Right renal pelvis (tissue), 4 donors: ENCODE measurements at regions not wholly inside any gene's neighbourhood (a gene's known extent, or its start where the extent isn't known, plus 50 kb on each side); places are given as distances from the start of the nearest gene placed in this dataset.

Experiments
- DNase-seq, 4 donors: peaks; one replicate each; pipeline ENCODE4 v3.0.0-alpha.2; 2013; ENCODE audit warnings: low read depth in 4 of 4, low spot score in 3 of 4, missing footprints in 1 of 4

GRCh38 chr3:66672830-66673229, 172.0 kb upstream of the LRIG1 start:
- DNase-seq, result no peak

GRCh38 chr3:66673293-66673692, 172.5 kb upstream of the LRIG1 start:
- no peak for DNase-seq

DNA sequence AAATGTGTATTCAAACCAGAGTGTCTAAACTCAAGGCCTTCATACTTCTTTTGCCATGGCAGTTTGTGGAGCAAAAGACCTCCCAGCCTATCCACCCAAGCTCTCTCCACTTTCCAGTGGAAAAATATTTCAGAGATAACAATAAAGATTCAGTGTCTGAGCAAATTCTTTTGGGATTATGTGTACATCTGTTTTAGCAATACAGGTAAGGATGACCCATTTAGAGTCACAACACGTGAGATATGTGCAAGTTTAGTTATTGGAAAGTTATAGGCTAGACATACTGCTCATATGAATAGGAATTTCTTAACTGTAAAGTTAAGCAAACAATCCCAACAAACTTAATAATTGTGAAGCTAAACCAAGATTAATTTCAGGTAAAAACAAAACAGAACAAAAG, 174.5 kb upstream of the LRIG1 start:
- DNase-seq, result no peak

- DNase-seq, result no peak
These were observed 191.4 kb upstream of the LRIG1 start for GRCh38 chr3:66692042-66692765.

DNA sequence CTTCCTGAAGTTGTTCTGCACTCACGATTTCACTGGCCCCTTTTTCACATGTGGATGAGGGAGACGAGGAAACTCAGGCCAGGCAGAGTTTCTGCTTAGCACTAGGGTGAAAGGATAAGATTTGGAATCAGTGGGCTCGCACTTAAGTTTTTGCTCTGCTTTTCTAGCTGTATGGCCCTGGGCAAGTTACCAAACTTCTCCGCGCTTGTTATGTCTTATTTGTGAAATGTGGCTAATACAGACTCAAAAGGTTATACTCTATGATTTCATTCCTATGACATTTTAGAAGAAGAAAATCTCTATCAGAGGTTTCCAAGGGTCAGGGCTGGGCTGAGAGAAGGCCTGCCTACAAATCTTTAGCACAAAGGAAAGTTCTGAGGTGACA, 191.9 kb upstream of the LRIG1 start:
- no peak for DNase-seq

GRCh38 chr3:66693461-66694031, 192.7 kb upstream of the LRIG1 start:
- peak in 1 of 4 donors; percentile 13 for DNase-seq

DNA sequence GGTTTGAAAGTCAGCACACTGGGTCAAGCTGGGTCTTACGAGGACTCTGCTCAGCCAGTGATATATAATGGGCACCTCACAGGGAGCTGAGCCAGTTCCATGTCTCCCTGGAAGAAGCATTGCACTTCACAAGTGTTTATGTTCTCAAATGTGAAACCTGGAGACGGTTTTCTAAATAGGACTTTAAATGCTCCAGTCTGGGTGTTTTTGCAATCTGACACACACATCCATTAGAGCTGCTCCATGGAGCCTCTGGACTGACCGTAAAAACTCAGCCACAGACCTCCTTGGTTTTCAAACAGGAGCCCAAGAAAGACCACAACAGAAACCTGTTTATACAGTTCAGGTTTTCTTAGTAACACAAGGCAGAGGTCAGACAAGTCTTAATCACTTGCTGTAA, 201.3 kb upstream of the LRIG1 start:
- DNase-seq, result no peak

DNA sequence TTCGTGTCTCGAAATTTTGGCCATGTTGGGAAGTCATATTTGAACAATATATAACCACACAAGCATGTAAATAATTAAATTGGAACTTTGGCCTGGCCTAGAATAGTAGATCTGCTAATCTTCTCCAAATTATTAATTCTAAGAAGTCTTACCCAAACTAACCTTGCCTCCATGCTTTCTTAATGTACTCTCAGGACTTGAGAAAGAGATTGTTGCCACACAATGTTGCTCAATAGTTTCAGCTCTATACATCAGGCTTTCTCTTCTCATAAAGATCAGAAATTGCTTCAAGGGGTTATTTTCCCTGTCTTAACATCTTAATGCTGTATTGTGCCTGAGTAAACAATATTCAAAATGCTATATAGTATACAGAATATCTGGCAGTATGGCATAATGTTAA, 202.7 kb upstream of the LRIG1 start:
- no peak for DNase-seq

GRCh38 chr3:66705076-66705475, 204.3 kb upstream of the LRIG1 start:
- DNase-seq, result no peak

DNA sequence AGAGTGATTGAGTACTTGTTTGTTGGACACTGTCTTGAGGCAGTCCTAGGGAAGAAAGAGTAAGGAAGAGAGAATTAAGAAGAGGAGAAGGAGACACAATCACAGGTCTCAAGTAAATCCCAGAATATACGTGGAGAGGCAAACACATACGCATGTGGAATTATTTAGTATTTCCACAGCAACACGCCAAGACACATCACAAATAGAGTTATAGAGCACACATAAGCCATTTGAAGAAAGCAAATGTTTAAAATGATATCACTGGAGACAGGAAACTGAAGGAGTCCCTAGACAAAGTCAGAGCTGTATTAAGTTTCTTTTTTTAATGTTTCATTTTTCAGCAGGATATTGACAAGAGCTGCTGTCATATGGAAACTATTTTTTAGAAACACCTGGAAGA, 206.1 kb upstream of the LRIG1 start:
- DNase-seq, result no peak

GRCh38 chr3:66709532-66709931, 208.7 kb upstream of the LRIG1 start:
- DNase-seq, result no peak

DNA sequence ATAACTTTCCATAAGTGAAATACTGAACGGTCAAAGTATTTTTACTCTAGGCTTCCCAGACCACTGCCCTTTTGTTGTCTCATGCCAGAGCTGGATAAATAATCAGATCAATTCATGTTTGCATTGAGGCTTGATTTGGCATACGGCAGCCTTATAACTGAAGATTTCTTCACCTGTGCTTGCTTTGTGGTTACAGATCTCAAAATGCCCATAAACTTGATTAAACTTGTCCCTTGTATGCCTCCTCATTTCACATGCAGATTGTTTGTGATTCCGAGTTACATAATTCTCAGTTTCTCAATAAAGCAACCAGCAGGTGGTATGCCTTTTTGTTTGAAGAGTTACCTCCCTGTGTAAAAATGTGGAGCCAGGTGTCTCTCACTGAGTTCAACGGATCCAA, 211.4 kb upstream of the LRIG1 start:
- no peak for DNase-seq

GRCh38 chr3:66713921-66714320, 213.1 kb upstream of the LRIG1 start:
- DNase-seq, result no peak

- no peak for DNase-seq
These were observed 215.0 kb upstream of the LRIG1 start for GRCh38 chr3:66715806-66716205.

DNA sequence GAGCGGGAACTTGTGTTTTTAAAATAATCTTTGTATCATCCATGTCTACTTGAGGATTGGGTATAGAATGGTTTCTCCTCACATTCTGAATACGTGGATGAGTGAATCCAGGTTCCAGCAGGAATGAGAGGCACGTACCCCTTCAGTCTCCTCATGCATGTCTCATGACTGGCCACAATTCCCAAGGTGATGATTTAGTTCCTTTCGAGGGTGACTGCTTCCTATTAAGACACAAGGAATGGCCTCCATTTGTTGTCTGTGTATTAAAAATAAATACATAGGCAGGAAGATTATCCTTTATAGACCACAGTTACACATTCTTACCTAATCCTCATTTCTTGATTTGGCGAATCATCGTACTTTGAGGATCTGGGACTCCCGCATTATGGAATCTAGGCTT, 217.0 kb upstream of the LRIG1 start:
- DNase-seq, result no peak

GRCh38 chr3:66719796-66720356, 219.1 kb upstream of the LRIG1 start:
- no peak for DNase-seq

DNA sequence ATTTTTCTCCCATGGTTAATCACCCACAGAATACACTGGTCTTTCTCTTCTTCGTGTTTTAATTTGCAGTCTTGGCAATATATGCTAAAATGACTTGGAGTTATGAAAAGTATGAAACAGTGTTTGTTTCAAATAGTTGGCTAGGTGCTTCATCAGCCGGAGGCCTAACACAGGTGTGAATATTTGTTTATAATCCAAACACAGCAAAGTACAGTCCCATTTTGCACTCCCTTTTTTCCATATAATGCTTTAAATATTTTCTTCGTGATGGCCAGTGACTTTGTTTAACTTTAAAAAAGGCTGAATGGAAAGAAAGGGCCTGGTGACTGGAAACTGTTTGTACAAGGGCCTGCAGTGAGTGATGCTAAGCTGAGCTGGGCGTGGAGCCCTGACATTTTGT, 219.7 kb upstream of the LRIG1 start:
- DNase-seq, result no peak

- DNase-seq, result peak in 3 of 4 donors; percentile 18 to 44 (median 18)
These were observed 221.9 kb upstream of the LRIG1 start for GRCh38 chr3:66722675-66723074.

DNA sequence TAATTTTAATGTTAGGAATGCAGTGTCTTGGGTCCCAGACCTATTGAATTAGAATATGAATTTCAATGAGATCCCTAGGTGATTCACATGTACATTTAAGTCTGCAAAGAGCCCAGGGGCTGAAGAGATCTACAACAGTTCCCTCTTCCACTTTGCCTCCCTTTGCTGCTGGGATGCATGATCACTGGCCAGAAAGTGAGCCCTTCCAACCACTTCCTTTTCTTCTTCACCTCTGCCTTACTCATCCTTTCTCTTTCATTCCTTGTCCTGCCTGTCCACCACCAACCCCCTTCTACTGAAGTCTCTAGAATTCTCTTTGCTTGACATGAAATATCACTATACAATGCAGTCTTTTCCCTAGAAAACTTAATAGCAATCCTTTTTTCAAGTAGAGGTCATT, 222.4 kb upstream of the LRIG1 start:
- no peak for DNase-seq

DNA sequence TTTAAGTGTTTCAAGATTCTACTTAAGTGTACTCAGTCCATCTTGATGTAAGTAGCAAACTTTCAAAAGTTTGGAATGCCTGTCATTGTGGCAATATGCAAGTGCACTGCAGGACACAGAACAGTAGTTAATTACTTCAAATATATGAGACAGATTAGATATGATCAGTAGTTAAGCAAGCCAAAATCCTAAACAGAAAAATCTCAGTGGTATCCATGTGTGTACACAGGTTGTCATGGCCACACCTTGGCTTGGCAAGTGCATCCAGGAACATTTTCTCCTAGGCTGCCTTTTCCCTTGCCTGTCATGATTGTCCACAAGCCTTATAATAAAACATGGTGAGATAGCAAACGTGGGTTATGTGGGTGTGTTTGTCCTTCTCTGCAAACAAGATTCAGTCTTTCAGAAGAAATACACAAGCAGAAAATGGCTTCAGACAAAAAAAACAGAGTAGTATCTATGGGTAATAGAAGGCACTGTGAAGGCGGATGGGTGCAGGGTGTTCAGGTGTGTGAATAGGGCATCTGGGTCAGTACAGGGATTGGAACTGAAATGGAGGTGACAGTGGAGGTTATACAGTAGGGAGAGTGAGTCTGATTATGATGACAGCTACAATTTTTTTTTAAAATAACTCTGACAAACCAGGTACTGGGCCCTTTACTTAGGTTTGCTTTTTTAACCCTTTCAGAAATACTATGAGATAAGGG, 229.0 kb upstream of the LRIG1 start:
- no peak for DNase-seq

DNA sequence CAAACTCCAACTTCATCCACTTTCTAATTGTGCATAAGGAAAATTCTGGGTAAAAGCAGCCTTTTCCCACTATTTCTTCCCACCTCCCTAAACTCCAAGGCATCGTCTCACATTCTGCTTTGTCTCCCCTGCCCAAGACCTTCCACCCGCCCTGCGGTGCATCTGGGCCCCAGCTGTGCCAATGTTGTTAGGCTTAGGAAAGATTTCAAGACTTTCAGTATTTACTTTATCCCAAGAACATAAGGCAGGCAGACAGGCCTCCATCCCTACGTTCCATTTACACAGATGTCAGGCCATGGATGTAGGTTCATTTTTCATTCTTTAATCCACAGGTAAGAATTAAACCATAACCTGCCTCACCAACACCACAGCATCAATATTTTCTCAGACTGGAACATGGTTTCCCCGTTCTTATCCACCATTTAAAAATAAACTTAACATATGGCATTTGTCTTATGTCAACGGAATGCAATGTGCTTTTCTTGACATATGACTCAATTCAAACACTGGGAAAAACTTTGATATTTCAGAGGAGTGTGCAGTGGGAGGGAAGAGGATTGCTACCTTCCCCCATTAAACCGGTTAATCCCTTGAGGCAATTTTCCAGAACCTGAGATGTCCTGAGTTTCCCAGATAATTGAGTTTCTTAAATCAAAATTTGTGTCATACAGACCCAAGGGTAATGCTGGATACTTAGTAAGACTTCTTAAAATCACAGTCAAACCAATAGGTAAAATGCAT, 238.0 kb upstream of the LRIG1 start:
- no peak for DNase-seq
